Stimulated activated CD8-positive, alpha-beta memory T cell treated with anti-CD3 and anti-CD28 coated beads, Interleukin-4, amount 100 ng/mL, for 4 hours (primary cell): ENCODE measurements at regions not wholly inside any gene's neighbourhood (a gene's known extent, or its start where the extent isn't known, plus 50 kb on each side); places are given as distances from the start of the nearest gene placed in this dataset.

ENCODE experiments used
- DNase-seq, 2 donors: peaks; one replicate each; pipeline ENCODE4 v3.0.0-alpha.2; 2020; ENCODE audit warnings: low read depth in 2 of 2, low spot score in 1 of 2

DNA sequence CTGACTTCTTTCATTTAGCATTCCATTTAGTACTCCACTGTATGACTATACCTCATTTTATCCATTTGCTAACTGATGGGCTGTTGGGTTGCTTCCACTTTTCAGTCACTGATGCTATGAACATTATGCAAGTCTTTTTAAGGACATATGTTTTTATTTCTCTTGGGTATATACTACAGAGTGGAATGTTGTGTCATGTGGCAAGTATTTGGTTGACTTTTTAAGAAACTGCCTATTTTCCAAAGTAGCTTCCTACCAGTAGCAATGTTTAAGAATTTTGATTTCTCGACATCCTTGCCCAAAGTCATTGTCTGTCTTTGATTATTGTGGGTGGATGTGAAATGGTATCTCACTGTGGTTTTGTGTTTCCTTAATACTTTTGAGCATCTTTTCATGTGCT lies 110.1 kb upstream of the TPM1 start:
- no peak for DNase-seq

DNA sequence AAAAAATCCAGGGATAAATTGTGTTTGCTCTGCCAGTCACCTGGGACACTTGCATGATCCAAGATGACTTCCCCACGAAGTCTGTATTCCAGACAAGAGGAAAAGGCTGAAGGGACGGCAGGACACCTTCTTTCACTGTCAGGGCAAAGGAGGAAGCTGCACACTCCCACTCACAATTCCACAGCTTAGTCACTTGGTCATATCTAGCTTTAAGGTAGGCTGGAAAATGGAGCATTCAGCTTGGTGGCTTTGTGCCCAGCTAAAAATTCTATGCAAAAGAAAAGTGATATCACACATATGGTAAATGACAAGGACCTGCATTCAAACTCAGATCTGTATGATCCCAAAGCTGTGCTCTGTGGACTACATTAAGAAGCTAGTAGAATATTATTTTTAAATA lies 109.2 kb upstream of the TPM1 start:
- no peak for DNase-seq

DNA sequence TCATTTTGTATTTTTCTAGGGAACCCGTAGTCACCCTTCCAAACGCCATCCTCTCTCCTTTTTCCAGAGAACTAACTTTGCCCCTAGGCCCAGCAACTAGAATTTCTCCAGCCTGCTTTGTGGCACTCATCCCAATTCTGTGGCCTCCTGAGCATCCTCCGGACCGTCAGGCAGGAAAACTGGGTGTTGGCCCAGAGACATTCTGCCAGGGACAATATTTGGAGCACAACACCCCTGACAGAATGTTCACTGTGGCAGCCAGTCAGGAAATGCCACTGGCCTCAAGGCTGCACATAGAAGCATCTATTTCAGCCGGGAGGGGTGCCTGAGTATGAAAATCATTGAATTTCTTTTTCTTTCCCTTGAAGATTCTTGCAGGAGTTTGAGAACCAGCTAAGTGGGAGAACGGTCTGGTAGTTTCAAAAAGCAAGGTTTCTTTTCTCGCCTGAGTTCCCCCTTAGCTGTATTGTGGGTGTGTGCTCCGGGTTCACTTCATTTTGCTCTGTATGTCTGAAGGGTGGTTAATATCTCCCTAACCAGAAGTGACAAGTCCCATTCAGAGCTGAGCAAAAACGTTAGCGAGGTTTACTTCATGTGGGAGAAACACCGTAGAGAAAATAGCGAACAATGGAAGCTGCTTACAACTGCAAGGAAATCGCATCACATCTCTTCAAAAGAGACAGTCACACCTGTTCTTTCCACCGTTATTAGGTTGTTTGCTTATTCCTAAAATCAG lies 108.1 kb upstream of the TPM1 start:
- no peak for DNase-seq

DNA sequence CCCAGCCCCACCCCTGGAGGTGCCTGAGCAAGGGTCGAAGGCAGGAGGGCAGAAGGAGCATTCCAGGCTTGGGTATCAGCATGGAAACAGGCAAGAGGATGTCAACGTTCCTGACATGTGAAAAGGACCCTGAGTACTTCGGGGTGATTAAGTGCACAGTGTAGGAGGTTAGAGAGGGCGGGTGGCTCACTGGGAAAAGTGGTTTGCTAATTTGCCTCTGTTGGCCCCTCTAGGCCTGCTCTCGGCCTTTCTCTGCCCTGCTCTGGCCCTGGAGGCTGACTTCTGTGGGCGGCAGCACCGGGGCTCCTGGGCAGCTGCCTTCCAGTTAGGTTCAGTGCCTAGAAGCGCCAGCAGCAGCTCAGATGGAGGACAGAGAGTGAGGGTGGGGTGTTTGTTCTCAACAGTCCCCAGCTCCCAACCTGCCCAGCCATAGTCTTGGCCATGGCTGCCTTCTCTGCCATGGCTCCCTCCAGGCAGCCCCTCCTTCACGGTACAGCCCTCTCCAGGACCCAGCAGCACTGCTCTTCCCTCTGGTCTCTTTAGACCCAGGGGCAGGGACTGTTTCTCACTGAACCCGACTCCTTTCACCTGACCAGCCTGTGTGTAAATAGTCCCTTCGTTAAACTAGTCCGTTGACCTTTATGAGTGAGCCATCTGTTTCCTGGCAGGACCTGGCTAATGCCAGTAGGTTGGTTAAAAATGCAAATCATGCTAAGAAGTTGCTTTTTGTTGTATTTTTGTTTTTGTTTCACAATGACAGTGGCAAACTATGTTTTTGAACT lies 107.1 kb upstream of the TPM1 start:
- DNase-seq, result no peak

DNA sequence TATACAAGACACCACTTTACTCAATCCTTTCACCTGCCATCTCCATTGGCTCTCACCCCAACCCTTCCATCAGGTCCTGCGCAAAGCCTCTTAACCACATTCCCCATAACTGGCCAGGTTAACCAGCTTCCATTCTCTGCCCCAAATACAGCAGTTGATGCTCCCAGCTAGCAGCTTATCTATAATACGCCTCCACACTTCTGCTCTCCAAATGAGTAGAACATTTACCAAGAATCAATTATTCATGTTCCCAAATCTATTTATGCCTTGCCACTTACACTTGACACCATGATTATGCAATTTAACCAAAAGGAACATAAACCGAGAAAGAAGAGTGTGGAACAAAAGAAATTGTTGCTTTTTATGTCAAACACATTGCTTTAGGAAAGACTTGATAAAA lies 103.7 kb upstream of the TPM1 start:
- DNase-seq, result no peak

DNA sequence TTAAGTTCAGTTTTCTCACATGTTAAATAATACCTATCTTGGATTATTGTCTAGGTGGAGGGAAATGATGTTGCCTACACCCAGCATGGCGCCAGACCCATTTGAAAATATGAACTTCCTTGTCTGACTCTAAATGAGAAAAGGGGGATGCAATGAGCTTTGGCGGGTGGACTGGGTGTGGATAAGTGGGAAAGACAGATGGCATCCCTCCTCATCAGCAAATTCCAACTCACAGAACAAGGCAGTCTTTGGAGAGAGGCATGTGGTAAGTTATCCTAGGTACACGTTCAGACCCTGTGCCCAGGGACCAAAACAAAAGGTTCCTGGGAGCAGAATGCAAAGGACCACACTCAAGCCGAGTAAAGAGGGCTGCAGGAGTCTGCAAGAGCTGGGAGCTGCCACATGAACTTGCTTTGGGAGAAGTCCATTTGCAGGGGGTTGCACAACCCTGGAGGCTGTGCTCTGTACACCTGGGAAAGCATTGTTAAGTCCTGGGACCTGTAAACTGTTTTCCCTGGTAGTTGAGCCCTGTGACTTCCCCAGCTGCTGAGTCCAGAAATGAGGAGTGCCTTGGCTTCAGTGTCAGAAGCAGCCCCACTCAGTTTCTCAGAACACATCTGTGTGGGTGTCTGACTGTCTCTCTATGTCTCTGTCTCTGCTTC lies 102.3 kb upstream of the TPM1 start:
- no peak for DNase-seq

DNA sequence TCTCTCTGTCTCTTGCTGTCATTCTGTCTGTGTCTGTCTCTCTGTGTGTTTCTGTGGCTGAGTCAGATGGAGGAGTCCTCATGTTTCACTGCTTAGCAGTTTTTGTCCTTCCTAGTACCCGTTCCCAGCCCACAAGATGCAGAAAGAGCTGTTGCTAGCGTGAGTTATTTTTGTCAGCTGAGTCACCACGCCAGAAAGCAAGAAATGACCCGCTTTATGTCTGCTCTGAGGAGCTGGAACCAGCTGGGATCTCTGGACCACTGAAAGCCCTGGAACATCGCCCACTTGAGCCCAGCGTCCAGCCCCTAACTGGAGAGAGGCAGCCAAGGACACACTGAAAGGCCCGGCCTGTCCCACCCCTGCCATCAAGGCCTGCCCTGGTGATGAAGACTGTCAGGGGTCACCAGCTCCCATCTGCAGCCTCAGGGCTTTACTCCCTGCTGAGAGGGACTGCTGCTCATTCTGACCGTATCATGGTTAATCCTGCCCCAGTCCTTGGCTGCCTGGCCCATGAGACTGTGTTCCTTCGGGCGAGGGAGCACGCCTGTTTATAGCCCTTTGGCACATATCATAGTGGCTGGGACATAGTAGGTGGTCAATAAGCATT lies 101.7 kb upstream of the TPM1 start:
- no peak for DNase-seq

DNA sequence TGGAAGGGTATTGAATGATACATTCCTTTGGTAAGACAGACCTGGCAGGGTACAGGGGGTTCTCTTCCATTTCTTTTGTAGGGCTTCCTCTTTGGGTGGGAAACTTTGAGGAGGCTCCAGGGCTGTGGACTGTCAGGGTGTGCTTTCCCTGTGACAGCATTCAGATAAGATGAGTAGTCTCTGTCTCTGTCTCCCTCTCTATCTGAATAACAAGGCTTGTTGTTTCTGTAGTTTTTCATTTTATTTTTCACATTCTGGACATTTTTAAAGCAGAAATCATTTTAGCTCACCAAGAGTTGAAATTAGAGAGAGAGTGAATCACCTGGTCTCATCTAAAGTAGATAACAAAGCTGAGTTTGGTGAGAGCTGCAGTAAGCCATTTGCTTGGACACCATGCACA lies 100.8 kb upstream of the TPM1 start:
- DNase-seq, result no peak

DNA sequence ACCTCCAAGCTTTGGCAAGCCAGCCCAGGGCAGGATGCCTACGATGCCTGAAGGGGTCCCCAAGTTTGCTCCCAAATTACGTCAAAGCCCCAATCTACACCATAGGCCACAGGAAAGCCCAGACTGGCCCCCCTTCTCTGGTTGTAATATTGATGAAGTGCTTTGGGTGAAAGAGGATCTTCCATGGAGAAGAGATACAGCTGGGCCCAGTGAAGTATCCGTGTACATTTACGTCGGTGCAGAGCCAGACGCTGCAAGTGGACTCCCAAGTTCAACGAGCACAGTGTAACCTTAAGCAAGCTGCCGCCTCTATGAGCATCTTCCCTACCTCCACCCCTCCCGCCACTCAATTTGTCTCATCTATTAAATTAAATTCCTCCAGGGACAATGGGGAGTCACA lies 100.1 kb upstream of the TPM1 start:
- no peak for DNase-seq

DNA sequence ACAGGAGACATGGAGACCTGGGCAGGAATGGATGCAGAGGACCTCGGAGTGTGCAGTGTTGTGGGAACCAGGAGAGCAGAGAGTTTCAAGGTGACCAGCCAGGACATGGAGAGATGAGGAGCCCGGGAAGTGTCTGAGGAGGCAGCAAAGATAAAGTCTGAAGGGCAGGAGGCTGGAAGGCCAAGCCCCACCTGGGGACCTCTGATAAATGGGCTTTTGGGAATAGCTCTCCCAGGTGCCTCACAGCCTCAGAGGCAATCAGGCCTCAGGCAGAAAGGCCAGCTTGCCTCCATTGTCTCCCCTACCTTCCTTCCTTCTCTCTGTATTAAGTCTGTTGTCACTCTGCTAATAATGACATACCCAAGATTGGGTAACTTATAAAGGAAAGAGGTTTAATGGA lies 97.5 kb upstream of the TPM1 start:
- no peak for DNase-seq

DNA sequence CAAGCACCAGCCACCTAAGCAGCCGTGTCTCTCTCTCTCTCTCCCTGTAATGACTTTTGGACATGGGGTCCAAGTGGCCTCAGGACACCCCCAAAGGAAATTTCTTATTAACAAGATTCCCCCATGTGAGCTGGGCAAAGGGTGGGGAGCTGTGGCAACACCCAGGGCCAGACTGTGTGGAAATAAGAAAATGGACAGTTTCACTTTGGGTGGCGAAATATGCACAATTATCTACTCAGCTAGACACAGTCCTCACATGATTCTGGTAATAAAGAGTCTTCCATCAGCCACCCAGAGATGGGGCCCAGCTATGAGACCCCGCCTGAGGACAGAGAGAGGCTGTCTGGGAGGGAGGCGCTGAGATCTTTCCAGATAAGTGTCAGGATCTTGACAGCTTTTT lies 96.8 kb upstream of the TPM1 start:
- DNase-seq, result no peak

DNA sequence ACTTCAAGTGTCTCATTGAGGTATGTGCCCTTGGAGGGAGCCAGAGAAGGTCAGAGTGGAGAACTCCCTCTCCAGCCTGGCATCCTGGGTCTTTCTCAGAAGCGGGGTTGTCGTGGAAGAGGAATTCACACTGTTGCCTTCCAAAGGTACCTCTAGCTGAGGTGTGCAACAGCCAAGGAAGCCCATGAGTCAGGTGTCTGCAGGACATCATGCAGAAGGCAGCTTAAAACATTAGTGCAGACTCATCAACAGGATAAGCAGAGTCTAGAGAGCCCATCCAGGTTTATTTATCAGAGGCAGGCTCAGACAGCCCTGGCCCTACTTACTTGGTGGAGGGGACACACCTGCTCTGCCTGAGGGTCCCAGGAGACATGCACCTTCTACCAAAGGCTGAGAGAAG lies 95.6 kb upstream of the TPM1 start:
- DNase-seq, result no peak

DNA sequence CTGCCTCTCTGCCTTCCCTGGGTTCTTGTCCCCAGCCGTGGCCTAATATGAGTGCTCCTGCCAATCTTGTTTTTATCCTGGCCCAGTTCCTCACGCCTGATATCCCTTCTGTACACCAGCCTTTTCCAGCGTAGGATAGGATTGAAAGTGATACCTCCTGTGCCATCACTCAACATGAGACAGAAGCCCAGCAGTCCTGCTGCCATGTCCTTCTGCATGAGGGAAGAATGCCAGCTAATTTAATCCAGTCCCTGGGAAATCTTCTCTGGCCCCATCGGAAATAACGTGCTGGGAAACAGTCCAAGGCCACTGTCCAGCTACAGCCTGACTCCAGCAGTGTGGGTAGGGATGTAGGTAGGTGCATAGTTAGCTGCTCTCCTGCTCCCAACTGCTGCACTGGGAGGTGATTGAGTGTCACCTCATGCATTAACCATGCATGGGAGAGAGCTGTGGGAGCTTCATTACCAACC lies 92.0 kb upstream of the TPM1 start:
- no peak for DNase-seq

DNA sequence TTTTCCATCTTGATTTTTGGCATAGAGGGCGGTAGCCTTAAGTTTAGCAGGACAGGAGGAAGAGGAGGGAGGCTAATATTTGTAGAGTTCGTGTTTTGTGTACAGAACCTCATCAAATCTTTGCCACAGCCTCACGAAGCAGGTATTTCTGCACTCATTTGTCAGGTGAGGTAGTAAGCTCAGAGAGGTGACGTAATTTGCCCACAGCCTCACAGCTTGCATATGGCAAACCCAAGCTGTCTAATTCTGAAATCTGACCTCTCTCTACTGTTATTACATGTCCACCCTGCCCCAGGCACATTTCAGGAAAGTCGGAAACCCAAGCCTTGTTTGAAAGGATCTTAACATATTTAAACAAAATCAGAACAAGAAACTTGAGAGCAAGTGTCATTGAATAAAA lies 91.1 kb upstream of the TPM1 start:
- no peak for DNase-seq

DNA sequence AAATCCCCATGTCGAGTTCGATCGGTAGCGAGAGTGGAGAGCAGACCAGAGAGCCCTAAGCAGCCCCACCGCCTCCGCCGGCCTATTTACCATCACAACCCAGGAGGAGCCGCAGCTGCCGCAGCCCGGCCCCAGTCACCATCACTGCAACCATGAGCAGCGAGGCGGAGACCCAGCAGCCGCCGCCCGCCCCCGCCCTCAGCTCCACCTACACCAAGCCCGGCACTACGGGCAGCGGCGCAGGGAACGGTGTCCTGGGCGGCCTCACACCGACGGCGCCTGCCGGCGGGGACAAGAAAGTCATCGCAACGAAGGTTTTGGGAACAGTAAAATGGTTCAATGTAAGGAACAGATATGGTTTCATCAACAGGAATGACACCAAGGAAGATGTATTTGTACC lies 89.5 kb upstream of the TPM1 start:
- DNase-seq, result no peak

DNA sequence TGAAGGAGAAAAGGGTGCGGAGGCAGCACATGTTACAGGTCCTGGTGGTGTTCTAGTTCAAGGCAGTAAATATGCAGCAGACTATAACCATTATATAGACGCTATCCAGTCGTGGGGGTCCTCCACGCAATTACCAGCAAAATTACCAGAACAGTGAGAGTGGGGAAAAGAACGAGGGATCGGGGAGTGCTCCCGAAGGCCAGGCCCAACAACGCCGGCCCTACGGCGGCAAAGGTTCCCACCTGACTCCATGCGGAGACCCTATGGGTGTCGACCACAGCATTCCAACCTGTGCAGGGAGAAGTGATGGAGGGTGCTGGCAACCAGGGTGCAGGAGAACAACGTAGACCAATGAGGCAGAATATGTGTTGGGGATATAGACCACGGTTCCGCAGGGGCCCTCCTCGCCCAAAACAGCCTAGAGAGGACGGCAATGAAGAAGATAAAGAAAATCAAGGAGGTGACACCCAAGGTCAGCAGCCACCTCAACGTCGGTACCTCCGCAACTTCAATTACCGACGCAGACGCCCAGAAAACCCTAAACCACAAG lies 89.0 kb upstream of the TPM1 start:
- no peak for DNase-seq

DNA sequence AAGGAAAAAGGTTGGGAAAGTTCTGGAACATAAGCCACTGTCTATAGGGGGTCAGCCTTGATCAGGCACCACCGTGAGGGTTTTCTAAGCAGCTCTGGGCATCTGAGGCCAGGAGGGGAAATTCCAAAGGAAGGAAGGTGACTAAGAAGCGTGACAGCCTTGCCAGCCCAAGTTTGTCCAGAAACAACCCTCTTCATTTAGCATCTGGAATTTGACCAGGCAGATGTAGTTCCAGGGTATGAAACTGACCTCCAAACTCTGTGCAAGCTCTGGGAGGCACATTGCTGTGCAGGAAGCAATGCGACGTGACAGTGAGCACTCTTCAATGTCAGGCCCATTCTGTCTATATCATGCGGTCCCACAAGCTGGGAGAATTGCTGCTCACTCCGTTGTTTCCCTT lies 85.4 kb upstream of the TPM1 start:
- no peak for DNase-seq

DNA sequence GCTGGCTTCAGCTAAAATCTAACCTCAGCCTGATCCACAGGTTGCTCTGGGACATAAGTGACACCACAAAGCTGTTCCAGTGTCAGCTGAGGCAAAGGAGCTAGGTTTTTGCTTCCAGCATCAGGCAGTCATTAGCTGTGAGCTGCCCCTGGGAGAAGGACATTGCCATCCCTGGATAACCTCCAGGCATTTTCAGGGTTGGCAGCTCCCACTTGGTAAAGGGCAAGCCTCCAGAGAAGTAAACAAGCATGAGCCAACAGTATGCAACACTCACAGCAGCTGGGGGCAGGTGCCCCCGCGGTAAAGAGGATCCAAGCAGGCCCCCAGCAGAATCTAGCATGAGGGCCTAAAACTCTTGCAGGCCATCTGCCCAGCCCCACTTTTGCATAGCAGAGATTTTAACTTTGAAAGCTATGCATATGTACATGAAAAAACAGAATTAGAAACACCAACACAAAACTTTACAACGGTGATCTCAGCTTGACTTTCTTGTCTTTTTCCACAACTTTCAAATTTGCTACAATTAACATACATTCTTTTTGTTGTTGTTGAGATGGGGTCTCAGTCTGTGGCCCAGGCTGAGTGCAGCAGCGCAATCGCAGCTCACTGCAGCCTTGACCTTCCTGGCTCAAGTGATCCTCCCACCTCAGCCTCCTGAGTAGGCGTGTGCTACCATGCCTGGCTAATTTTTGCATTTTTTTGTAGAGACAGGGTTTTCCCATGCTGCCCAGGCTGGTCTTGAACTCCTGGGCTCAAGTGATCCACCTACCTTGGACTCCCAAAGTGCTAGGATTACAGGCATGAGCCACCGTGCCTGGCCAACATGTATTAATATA lies 83.8 kb upstream of the TPM1 start:
- no peak for DNase-seq

DNA sequence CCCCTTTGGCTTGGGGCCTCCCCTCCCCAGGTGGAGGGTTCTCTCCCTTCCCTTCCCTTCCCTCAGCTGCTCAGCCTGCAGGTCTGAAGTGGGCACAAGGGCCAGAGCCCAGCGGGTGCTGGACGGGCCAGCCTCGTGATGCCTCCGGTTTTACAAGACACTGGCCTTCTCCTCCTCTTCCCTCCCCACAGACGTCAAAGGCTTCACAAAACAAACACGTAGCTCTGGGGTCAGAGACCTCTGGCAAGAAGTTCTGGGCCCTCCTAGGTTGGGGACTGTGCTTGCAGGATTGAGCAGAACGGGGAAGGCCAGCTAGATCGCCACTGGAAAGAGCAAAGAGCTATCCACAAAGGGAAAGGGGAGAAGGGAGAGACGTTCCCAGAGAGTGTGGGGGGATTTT lies 81.4 kb upstream of the TPM1 start:
- no peak for DNase-seq

DNA sequence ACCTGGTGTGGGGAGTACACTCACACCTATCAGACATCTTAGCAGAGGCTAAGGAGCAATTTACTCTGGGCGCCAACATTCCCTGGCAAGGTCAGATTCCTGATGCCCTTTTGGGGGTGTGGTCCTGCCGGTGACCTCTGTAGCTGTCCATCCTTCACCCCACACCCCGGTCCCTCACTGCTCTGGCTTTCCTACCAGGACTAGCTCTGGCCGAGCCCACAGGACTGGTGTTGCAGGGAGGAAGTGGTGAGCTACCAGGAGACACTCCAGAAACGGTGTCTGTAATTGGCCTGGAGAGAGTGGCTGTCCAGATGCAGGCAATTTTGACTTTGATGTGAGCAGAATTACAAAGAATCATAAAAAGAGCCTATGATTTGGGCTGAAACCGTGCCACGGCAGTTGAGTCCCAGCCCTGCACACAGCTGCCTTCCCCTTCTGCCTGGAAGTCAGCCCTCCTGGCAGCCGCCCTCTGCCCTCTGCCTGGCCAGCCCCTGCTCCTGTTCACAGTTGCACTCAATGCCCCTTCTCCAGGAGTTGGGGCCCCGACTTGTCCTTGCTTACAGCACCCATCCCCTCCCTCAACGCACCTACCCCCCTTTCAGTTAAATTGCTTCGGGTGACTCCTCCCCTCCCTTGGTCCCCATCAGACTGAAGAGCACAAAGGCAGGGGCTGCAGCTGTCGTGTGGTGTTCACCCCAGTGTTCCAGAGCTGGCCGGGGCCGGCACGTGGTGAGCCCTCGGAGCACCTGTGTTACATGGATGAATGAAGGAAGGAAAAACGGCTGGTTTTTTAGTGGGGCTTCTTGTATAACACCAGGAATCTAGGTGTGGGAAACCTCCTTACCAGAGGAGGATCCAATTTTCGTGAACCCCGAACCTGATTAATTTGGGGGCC lies 80.2 kb upstream of the TPM1 start:
- no peak for DNase-seq
